Hepatocyte (in vitro differentiated cells): ENCODE measurements at regions not wholly inside any gene's neighbourhood (a gene's known extent, or its start where the extent isn't known, plus 50 kb on each side); places are given as distances from the start of the nearest gene placed in this dataset.

Source experiments
- EZH2phosphoT487 ChIP-seq: fragments of 200-600 bp; sonication (generic); IDR thresholded peaks from one replicate; pipeline ENCODE4 v1.6.1; 2018; ENCODE audit warnings: antibody characterized with exemption, mild to moderate bottlenecking, low read depth, moderate library complexity; ENCODE audit not compliant: unreplicated experiment, severe bottlenecking
- TF ChIP-seq, protein P1 (sequence below): fragments of 200-600 bp; sonication (generic); IDR thresholded peaks from 2 replicates; pipeline ENCODE4 v1.5.1; 2016; ENCODE audit warnings: antibody characterized with exemption, mild to moderate bottlenecking; ENCODE audit not compliant: poor library complexity

DNA sequence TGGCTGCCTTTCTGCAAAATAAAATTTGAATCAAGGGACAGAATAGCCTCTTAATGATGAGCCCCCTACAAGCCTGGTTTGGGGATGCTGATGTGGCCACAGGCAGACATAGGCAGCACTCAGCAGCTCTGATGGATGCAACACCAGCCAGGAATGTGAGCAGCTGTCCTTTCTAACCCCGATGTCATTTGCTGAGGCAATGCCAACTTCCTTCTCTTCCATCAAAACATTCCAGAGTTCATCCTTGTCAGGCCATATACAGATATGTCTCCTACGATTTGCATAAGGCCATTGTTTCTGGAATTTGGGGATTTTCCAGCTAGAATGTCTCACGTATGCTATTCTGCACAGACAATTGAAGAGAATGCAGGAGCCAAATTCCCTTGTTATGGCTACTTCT, 52.1 kb upstream of the MYOCD start:
- TF ChIP-seq, protein P1, sequence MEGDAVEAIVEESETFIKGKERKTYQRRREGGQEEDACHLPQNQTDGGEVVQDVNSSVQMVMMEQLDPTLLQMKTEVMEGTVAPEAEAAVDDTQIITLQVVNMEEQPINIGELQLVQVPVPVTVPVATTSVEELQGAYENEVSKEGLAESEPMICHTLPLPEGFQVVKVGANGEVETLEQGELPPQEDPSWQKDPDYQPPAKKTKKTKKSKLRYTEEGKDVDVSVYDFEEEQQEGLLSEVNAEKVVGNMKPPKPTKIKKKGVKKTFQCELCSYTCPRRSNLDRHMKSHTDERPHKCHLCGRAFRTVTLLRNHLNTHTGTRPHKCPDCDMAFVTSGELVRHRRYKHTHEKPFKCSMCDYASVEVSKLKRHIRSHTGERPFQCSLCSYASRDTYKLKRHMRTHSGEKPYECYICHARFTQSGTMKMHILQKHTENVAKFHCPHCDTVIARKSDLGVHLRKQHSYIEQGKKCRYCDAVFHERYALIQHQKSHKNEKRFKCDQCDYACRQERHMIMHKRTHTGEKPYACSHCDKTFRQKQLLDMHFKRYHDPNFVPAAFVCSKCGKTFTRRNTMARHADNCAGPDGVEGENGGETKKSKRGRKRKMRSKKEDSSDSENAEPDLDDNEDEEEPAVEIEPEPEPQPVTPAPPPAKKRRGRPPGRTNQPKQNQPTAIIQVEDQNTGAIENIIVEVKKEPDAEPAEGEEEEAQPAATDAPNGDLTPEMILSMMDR: no peak
- no peak for TF ChIP-seq EZH2phosphoT487
